GM12892 (cell line): ENCODE measurements at regions not wholly inside any gene's neighbourhood (a gene's known extent, or its start where the extent isn't known, plus 50 kb on each side); places are given as distances from the start of the nearest gene placed in this dataset.
"Not testable (repeated sequence)": the region's sequence is repeated elsewhere in the genome, so short reads cannot be mapped to it uniquely, and the experiment has no call there.

Experiments used
- DNase-seq: peaks from one replicate; pipeline ENCODE4 v3.0.0; 2011; ENCODE audit not compliant: insufficient read length
- FAIRE-seq: peaks from 2 replicates; lab custom pipeline; 2011; peaks lifted over from hg19 to GRCh38; lab: Jason Lieb, UNC
- POLR2A ChIP-seq: IDR thresholded peaks from 2 replicates; pipeline ENCODE4 v1.6.1; 2011; ENCODE audit warnings: low read depth, low read length, control low read depth
- POLR2AphosphoS5 ChIP-seq: IDR thresholded peaks from 2 replicates; pipeline ENCODE4 v1.6.1; 2011; ENCODE audit warnings: low read depth, low read length, control low read depth
- TAF1 ChIP-seq: IDR thresholded peaks from 2 replicates; pipeline ENCODE4 v1.6.1; 2011; ENCODE audit warnings: low read depth, mild to moderate bottlenecking, control low read depth, low read length, borderline replicate concordance

DNA sequence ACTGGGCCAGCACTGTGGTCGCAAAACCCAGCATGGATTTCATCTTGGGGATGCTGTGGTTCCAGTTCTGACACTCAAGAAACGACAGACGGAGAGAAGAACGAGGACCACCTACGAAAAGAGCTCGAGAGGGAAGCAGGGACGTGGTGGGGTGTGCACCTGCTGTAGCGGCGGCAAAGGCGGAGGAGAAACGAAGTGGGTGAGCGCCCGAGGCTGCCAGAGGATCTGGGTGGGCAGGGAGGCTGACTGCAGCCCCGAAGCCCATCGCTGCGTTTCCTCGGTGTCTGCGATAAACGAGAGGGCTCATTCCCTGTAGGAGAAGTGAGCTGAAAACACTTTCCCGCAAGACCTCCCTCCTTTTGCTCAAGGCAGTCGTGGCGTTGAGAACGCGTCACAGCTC, 246.1 kb downstream of the OR4C45 start:
- no peak for TF ChIP-seq POLR2A
- no peak for TF ChIP-seq TAF1
- TF ChIP-seq POLR2AphosphoS5: no peak
- no peak for DNase-seq
- FAIRE-seq: no peak

DNA sequence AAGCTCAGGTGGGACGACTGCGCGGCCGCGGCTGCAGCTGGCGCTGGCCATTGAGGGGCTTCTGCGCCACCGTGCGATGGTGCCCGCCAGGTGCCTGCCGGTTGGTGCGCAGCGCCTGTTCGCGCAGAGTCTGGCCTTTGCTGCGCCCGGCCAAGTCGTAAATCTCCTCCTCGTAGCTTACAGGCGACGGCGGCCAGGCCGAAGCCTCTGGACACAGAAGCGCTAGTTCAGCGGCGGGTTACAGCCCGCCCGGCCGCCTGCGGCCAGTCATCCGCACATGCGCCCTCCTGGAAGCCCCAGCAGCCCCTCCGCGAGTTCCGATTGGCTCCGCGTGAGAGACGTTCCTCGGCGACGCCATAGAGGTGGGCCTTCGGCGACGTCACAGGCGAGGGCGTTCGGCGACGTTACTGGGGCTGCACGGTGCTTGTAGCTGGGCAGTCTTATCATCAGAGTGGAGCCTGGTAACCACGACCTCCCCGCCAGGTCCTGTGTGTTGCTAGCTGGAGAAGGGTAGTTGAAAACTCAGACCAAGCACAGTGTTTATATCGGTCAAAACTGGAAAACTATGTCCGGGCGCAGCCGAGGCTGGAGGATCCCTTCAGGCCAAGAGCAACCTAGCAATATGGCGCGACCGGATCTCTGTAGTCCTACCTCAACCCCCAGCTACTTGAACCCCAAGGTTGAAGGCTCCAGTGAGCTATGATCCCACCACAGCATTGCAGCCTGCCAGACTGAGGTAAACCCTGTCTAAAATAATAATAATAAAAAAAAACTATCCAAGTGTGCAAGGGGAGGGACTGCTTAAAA, 265.7 kb downstream of the OR4C45 start:
- no peak for FAIRE-seq
- DNase-seq: no peak
- no peak for TF ChIP-seq TAF1
- TF ChIP-seq POLR2AphosphoS5: no peak
- no peak for TF ChIP-seq POLR2A

DNA sequence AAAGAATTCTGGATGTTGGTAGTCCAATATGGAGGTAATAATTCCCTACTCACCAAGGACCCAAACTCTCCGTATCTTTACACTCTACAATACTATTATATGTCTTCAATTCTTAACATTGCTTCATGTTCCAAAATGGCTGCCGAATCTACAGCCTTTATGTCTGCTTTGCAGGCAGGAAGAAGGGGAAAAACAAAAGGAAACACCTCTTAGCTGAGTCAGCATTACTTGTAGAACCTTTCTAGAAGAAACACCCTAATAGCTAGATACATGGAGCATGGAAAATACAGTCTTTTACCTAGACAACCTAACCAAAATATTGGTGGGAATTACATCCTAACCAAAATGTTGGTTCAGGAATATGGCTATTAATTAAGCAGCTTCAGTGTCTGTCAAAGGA, 298.0 kb downstream of the OR4C45 start:
- FAIRE-seq, DNase-seq: not testable (repeated sequence)

DNA sequence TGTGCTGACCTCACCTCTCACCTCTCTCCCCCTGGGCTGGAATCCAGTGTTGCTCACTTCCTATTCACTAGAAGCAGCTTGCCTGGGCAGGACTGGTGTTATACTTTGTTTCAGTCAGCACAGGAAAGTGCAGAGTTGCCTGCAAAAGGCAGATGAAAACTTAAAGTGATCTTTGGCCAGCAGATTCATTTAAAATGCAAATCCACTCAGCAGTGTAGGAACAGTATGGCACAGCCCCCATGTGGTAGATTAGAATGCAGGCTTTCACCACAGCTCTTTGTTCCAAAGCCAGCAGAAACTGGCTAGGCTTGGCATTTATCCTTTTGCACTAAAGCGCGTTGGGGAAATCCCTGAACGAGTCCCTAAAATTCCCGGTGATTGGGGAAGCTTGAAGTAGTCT, 301.2 kb downstream of the OR4C45 start:
- FAIRE-seq: no peak

DNA sequence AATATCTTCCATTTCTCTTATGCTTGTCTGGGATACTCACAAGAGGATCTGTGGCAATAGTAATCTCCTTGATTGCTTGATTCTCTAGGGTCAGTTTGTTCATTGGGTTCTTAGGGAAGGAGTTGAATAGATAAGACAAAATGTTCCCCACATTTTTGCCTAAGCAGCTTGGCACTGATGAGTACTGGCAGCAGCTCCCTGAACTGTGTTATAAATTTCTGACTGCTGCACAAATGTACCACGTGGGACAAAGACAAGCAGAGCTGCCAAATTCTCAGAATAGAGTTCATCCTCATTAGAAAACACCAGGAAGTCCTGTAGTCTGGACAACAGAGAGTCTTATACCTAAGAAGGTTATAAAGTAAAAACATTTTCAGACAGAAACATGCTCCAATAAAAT, 304.8 kb downstream of the OR4C45 start:
- DNase-seq: not testable (repeated sequence)
- peak; percentile 42 for FAIRE-seq

More for the DNA sequence above, 301.2 kb downstream of the OR4C45 start:
- no peak for DNase-seq
- TF ChIP-seq TAF1 (no peak), POLR2A (no peak), POLR2AphosphoS5 (no peak)

DNA sequence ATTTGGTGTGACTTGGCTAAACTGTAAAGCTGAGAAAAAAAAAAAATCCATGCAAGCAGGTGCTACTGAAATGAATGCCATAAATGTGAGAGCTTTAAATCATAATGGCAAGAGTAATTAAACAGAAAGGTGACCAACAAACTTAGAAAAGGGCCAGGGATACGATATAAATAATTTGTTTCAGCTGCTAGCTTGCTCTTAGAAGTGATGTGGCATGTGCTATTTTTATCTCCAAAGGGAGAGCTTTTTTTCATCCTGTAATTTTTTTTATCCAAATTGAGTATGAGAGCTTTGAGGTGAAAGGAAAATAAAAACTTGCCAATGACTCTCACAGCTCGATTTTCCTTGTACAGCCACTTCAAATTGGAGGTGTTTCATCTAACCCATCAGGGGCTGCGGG, 315.3 kb downstream of the OR4C45 start:
- FAIRE-seq, DNase-seq: not testable (repeated sequence)

DNA sequence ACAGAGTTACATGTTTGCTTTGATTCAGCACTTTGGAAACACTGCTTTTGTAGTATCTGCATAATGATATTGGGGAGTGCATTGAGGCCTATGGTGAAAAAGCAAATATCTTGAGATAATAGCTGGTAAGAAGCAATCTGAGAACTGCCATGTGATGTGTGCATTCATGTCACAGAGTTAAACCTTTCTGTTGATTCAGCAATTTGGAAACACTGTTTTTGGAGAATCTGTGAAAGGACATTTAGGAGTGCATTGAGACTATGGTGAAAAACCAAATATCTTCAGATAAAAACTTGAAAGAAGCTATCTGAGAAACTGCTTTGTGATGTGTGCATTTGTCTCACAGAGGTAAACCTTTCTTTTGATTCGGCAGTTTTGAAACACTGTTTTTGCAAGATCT, 346.8 kb downstream of the OR4C45 start:
- TF ChIP-seq POLR2A: no peak
- no peak for TF ChIP-seq POLR2AphosphoS5
- TF ChIP-seq TAF1: no peak
- no peak for FAIRE-seq
- DNase-seq: no peak

DNA sequence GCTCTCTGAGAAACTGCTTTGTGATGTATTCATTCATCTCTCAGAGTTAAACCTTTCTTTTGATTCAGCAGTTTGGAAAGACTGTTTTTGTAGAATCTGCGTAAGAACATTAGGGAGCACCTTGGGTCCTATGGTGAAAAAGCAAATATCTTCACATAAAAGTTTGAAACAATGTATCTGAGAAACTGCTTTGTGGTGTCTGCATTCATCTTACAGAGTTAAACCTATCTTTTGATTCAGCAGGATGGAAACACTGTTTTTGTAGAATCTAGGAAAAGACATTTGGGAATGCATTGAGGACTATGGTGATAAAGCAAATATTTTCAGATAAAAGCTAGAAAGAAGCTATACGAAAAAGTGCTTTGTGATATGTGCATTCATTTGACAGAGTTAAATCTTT, 361.3 kb downstream of the OR4C45 start:
- FAIRE-seq: no peak
- TF ChIP-seq TAF1: no peak
- no peak for TF ChIP-seq POLR2AphosphoS5
- TF ChIP-seq POLR2A: no peak
- no peak for DNase-seq

DNA sequence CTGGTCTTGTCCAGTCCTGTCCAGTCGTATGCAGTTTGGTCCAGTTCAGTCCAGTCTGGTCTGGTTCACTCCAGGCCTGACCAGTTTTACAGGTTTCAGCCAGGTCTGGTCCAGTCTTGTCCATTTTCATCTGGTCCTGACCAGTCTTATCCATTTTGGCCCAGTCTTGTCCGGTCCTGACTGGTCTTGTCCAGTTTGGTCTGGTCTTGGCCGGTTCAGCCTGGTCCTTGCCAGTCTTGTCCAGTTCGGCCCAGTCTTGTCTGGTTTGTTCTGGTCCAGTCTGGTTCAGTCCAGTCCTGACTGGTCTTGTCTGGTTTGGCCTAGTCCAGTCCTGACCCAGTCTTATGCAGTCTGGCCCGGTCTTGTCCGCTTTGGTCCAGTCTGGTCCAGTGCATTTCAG, 380.2 kb downstream of the OR4C45 start:
- no peak for DNase-seq
- TF ChIP-seq POLR2AphosphoS5 (no peak), POLR2A (no peak), TAF1 (no peak)
- no peak for FAIRE-seq

DNA sequence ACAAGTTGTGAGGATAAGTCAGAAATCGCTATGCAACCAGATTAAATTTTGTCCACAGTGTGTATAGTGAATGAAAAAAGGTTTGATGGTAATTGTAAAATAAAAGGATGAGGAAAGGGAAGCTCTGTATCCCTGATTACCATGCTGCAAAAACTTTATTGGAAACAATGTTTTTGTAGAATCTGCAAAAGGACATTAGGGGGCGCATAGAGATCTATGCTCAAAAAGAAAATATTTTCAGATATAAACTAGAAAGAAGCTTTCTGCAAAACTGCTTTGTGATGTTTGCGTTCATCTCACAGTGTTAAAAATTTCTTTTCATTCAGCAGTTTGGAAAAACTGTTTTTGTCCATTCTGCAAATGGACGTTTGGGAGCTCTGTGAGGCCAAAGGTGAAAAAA, 390.5 kb downstream of the OR4C45 start:
- DNase-seq (no peak), FAIRE-seq (no peak)
- TF ChIP-seq POLR2A (no peak), TAF1 (no peak), POLR2AphosphoS5 (no peak)
